Spleen (tissue), 11 donors: ENCODE measurements at regions not wholly inside any gene's neighbourhood (a gene's known extent, or its start where the extent isn't known, plus 50 kb on each side); places are given as distances from the start of the nearest gene placed in this dataset.

ENCODE experiments used
- DNase-seq: peaks from one replicate; pipeline ENCODE4 v3.0.0-alpha.2; 2020
- H3K27ac ChIP-seq, 8 donors: fragments of 200-600 bp; sonication (generic) in 7 of 8; 1 replicate in 4 of 8; 2 replicates in 4 of 8; pipeline versions ENCODE4 v1.5.0 to v1.8.0; 2016 to 2021; ENCODE audit warnings: inconsistent platforms in 4 of 8, mild to moderate bottlenecking in 4 of 8, moderate library complexity in 1 of 8
- H3K27me3 ChIP-seq, 7 donors: fragments of 200-600 bp; sonication (generic) in 6 of 7; replicated peaks in 1 of 7; 1 replicate in 4 of 7; 2 replicates in 3 of 7; pipeline versions ENCODE4 v1.5.0 to v1.8.0; 2016 to 2021; ENCODE audit warnings: inconsistent platforms in 3 of 7, mild to moderate bottlenecking in 1 of 7
- H3K36me3 ChIP-seq, 6 donors: fragments of 200-600 bp; sonication (generic) in 5 of 6; 1 replicate in 4 of 6; 2 replicates in 2 of 6; pipeline versions ENCODE4 v1.5.0 to v1.8.0; 2016 to 2021; ENCODE audit warnings: inconsistent platforms in 2 of 6
- H3K4me1 ChIP-seq, 6 donors: fragments of 200-600 bp; sonication (generic) in 5 of 6; 1 replicate in 3 of 6; 2 replicates in 3 of 6; pipeline versions ENCODE4 v1.5.0 to v1.8.0; 2016 to 2021; ENCODE audit warnings: inconsistent platforms in 3 of 6
- H3K4me3 ChIP-seq, 8 donors: fragments of 200-600 bp; sonication (generic) in 7 of 8; 1 replicate in 4 of 8; 2 replicates in 4 of 8; pipeline versions ENCODE4 v1.5.0 to v1.8.0; 2016 to 2021; ENCODE audit warnings: inconsistent platforms in 4 of 8, mild to moderate bottlenecking in 4 of 8, moderate library complexity in 2 of 8
- H3K9me3 ChIP-seq, 8 donors: fragments of 200-600 bp; sonication (generic) in 7 of 8; 1 replicate in 4 of 8; 2 replicates in 4 of 8; pipeline versions ENCODE4 v1.5.0 to v1.8.0; 2016 to 2021; ENCODE audit warnings: inconsistent platforms in 4 of 8
- CTCF ChIP-seq, 11 experiments: fragments of 200-600 bp in 7 of 11; fragments of 450-650 bp in 4 of 11; sonication (generic) in 4 of 11; IDR thresholded peaks in 8 of 11; conservative IDR thresholded peaks in 3 of 11; 1 replicate in 7 of 11; 2 replicates in 4 of 11; pipeline versions ENCODE4 v1.4.0 to v1.8.0; 2016 to 2021; ENCODE audit warnings: antibody characterized with exemption in 11 of 11, inconsistent platforms in 4 of 11, mild to moderate bottlenecking in 1 of 11
- POLR2A ChIP-seq, 3 donors: fragments of 450-650 bp; IDR thresholded peaks; one replicate each; pipeline ENCODE4 v1.5.1; 2017; ENCODE audit warnings: antibody characterized with exemption in 3 of 3, mild to moderate bottlenecking in 1 of 3
- POLR2AphosphoS5 ChIP-seq, 3 donors: sonication (generic); formaldehyde crosslinking; IDR thresholded peaks; one replicate each; pipeline ENCODE4 v1.5.1; 2017; ENCODE audit warnings: antibody characterized with exemption in 3 of 3
- WGBS, 5 donors: extraction: QIAGEN DNeasy Blood & Tissue Kit in 3 of 5; methylation state at CpG; one replicate each; pipeline versions ENCODE4 v1.1.5 to v1.1.7; 2013 to 2018; 5-methylcytosine and 5-hydroxymethylcytosine counted together
- intact Hi-C: fragments of 100-400 bp; cut with DNase I; formaldehyde crosslinking; loops from one replicate; pipeline ENCODE4 v1.15.0; 2023; ENCODE audit warnings: low total_unique reads
- donor health status: healthy with polysubstance abuse.
- donor health status: DM: no; HTN: no; CAD: no; lungs with moderate emphysema.
- donor health status: DM: no; HTN: no; CAD: no.
- donor health status: Bipolar disorder and iron deficiency.
- donor health status: healthy.
- donor health status: DM: no; HTN: no; CAD: no.
- donor health status: DM: yes; HTN: yes; CAD: no.

GRCh38 chr7:67675971-67676370 is 679.3 kb downstream of the TYW1 start:
- TF ChIP-seq POLR2AphosphoS5 (IDR thresholded peaks at IDR 0.05) (no peak), POLR2A (IDR thresholded peaks at IDR 0.05) (no peak), CTCF (IDR thresholded peaks at IDR 0.05 in 8 of 11, conservative IDR thresholded peaks at IDR 0.05 in 3 of 11) (no peak)
- H3K4me1 ChIP-seq, result no peaks in the 10 kb centered on the region
- H3K9me3 ChIP-seq, result peaks cover 0 to 70% (median 41%) of the 10 kb centered on the region in 8 donors
- no peak overlapping the region for H3K4me3 ChIP-seq
- no peak for DNase-seq
- H3K36me3 ChIP-seq, result no peaks in the 10 kb centered on the region
- H3K27ac ChIP-seq, result no peak overlapping the region
- intact Hi-C loops, result no loop called here
- whole genome bisulfite sequencing, 5 donors, result 39 to 80% (median 61%) methylated on average over 2 of the region's 2 CpGs
- no peaks in the 10 kb centered on the region for H3K27me3 ChIP-seq

GRCh38 chr7:67678419-67678818 is 681.8 kb downstream of the TYW1 start:
- H3K27ac ChIP-seq, result no peak overlapping the region

GRCh38 chr7:67683628-67684027 is 687.0 kb downstream of the TYW1 start:
- 62 to 93% (median 86%) methylated on average over 4 of the region's 4 CpGs for WGBS, 5 donors
- Histone ChIP-seq H3K27me3 (no peaks in the 10 kb centered on the region), H3K27ac (no peak overlapping the region), H3K36me3 (no peaks in the 10 kb centered on the region), H3K9me3 (peaks cover 0 to 13% (median 1%) of the 10 kb centered on the region in 8 donors), H3K4me3 (no peak overlapping the region), H3K4me1 (no peaks in the 10 kb centered on the region)
- DNase-seq, result no peak
- TF ChIP-seq POLR2A (IDR thresholded peaks at IDR 0.05), result no peak
- TF ChIP-seq CTCF (IDR thresholded peaks at IDR 0.05 in 8 of 11, conservative IDR thresholded peaks at IDR 0.05 in 3 of 11), result no peak
- TF ChIP-seq POLR2AphosphoS5 (IDR thresholded peaks at IDR 0.05), result no peak
- intact Hi-C loops, result no loop called here

More at GRCh38 chr7:67678419-67678818, 681.8 kb downstream of the TYW1 start:
- no peaks in the 10 kb centered on the region for H3K36me3 ChIP-seq
- H3K27me3 ChIP-seq, result no peaks in the 10 kb centered on the region
- H3K4me1 ChIP-seq, result no peaks in the 10 kb centered on the region
- no peak for TF ChIP-seq CTCF (IDR thresholded peaks at IDR 0.05 in 8 of 11, conservative IDR thresholded peaks at IDR 0.05 in 3 of 11)
- TF ChIP-seq POLR2A (IDR thresholded peaks at IDR 0.05), result no peak
- TF ChIP-seq POLR2AphosphoS5 (IDR thresholded peaks at IDR 0.05), result no peak
- 68 to 76% (median 71%) methylated on average over 4 of the region's 4 CpGs for WGBS, 5 donors
- intact Hi-C loops, result no loop called here
- no peak overlapping the region for H3K4me3 ChIP-seq
- peaks cover 0 to 47% (median 23%) of the 10 kb centered on the region in 8 donors for H3K9me3 ChIP-seq
- no peak for DNase-seq

GRCh38 chr7:67690700-67691099 is 694.1 kb downstream of the TYW1 start:
- Histone ChIP-seq H3K36me3 (no peaks in the 10 kb centered on the region), H3K9me3 (peaks cover 0 to 15% (median 0%) of the 10 kb centered on the region in 8 donors), H3K4me3 (no peak overlapping the region), H3K27me3 (no peaks in the 10 kb centered on the region), H3K4me1 (no peaks in the 10 kb centered on the region), H3K27ac (no peak overlapping the region)
- DNase-seq, result no peak
- TF ChIP-seq POLR2A (IDR thresholded peaks at IDR 0.05) (no peak), POLR2AphosphoS5 (IDR thresholded peaks at IDR 0.05) (no peak), CTCF (IDR thresholded peaks at IDR 0.05 in 8 of 11, conservative IDR thresholded peaks at IDR 0.05 in 3 of 11) (no peak)
- WGBS, 5 donors, result 93 to 100% (median 94%) methylated on average over 1 of the region's 1 CpG
- intact Hi-C loops, result no loop called here
